GM12878 (cell line): ENCODE measurements at regions not wholly inside any gene's neighbourhood (a gene's known extent, or its start where the extent isn't known, plus 50 kb on each side); places are given as distances from the start of the nearest gene placed in this dataset.

Experiments used
- ATAC-seq: fragments of 200-7000 bp; cut with Tn5 transposase; 3 replicates; pipeline ENCODE4 v1.9.1; 2020; ENCODE audit warnings: mild to moderate bottlenecking, moderate library complexity
- BruUV-seq: library from RNA; stranded (reverse); fragments of 400-500 nt; replicated peaks from 2 replicates; lab custom pipeline; 2021; lab: Mats Ljungman, UMichigan
- CTCF ChIA-PET: fragments of 300-600 bp; sonication (Branson Sonifier 250); formaldehyde crosslinking; extraction: SDS; loops from one replicate; lab custom pipeline; 2021; ENCODE audit warnings: inconsistent platforms; lab: Yijun Ruan, JAX
- POLR2A ChIA-PET: fragments of 350-600 bp; formaldehyde crosslinking; extraction: SDS; loops from one replicate; lab custom pipeline; 2021; ENCODE audit warnings: inconsistent platforms; lab: Charles Lee
- RAD21 ChIA-PET: fragments of 300-600 bp; sonication (Branson Sonifier 250); formaldehyde crosslinking; loops from one replicate; lab custom pipeline; 2023; ENCODE audit warnings: antibody characterized with exemption; ENCODE audit not compliant: unreplicated experiment; lab: Charles Lee
- SMC1A ChIA-PET: fragments of 300-600 bp; sonication (Branson Sonifier 250); formaldehyde crosslinking; loops from one replicate; lab custom pipeline; 2023; ENCODE audit not compliant: unreplicated experiment, uncharacterized antibody; lab: Charles Lee
- DNase-seq: peaks from one replicate; pipeline ENCODE4 v3.0.0-alpha.2; 2011; ENCODE audit warnings: low read depth, low spot score
- FAIRE-seq: peaks from 3 replicates; lab custom pipeline; 2011; peaks lifted over from hg19 to GRCh38; lab: Jason Lieb, UNC
- H2AFZ ChIP-seq: 2 replicates; pipeline ENCODE4 v1.6.0; 2011; ENCODE audit warnings: low read depth, low read length, control low read depth; ENCODE audit not compliant: control insufficient read depth
- H3K27ac ChIP-seq: 2 replicates; pipeline ENCODE4 v1.5.1; 2011; ENCODE audit warnings: control low read depth; ENCODE audit not compliant: control insufficient read depth, insufficient read depth
- H3K27me3 ChIP-seq, 2 experiments: replicated peaks in 1 of 2; 2 replicates each; pipeline versions ENCODE4 v1.6.0 to v1.6.1; 2011; ENCODE audit warnings: low read length in 1 of 2; ENCODE audit not compliant: control insufficient read depth in 2 of 2, insufficient read depth in 2 of 2
- H3K36me3 ChIP-seq, 2 experiments: 2 replicates each; pipeline ENCODE4 v1.5.1; 2011; ENCODE audit warnings: low read length in 1 of 2; ENCODE audit not compliant: control insufficient read depth in 2 of 2, insufficient read depth in 2 of 2
- H3K4me1 ChIP-seq: 2 replicates; pipeline ENCODE4 v1.6.1; 2011; ENCODE audit warnings: mild to moderate bottlenecking, low read length, moderate library complexity, mixed read lengths; ENCODE audit not compliant: control insufficient read depth, insufficient read depth
- H3K4me2 ChIP-seq: 2 replicates; pipeline ENCODE4 v1.6.0; 2011; ENCODE audit warnings: control low read depth; ENCODE audit not compliant: control insufficient read depth, insufficient read depth
- H3K4me3 ChIP-seq: fragments of 200-600 bp; sonication (generic); 2 replicates; pipeline ENCODE4 v1.5.1; 2016
- H3K79me2 ChIP-seq: 2 replicates; pipeline ENCODE4 v1.6.0; 2011; ENCODE audit warnings: low read length; ENCODE audit not compliant: control insufficient read depth, insufficient read depth
- H3K9ac ChIP-seq: 2 replicates; pipeline ENCODE4 v1.8.0; 2011; ENCODE audit warnings: low read length, control low read depth, mixed read lengths; ENCODE audit not compliant: control insufficient read depth, insufficient read depth
- H3K9me3 ChIP-seq: replicated peaks from 3 replicates; pipeline ENCODE4 v1.5.1; 2011; ENCODE audit warnings: mild to moderate bottlenecking, low read length; ENCODE audit not compliant: control insufficient read depth, insufficient read depth
- H4K20me1 ChIP-seq: 2 replicates; pipeline ENCODE4 v1.6.0; 2011; ENCODE audit not compliant: control insufficient read depth, insufficient read depth
- BCL11A ChIP-seq: IDR thresholded peaks from 2 replicates; pipeline ENCODE4 v1.6.1; 2011; ENCODE audit warnings: low read depth, low read length
- CHD1 ChIP-seq: IDR thresholded peaks from 2 replicates; pipeline ENCODE4 v1.6.1; 2012; ENCODE audit warnings: low read depth, low read length, improper control_type of control experiment
- GATAD2B ChIP-seq: fragments of 450-650 bp; conservative IDR thresholded peaks from 2 replicates; pipeline ENCODE4 v1.6.1; 2017; ENCODE audit warnings: low read depth, mild to moderate bottlenecking, moderate library complexity
- KLF5 ChIP-seq: fragments of 450-650 bp; IDR thresholded peaks from 2 replicates; pipeline ENCODE4 v1.6.1; 2014; ENCODE audit warnings: mild to moderate bottlenecking; ENCODE audit not compliant: partially characterized antibody
- MYC ChIP-seq: IDR thresholded peaks from 2 replicates; pipeline ENCODE4 v1.6.1; 2011; ENCODE audit warnings: mild to moderate bottlenecking, low read length, moderate library complexity, inconsistent platforms; ENCODE audit not compliant: insufficient read depth, insufficient replicate concordance, insufficient read length, severe bottlenecking
- NR2C2 ChIP-seq: IDR thresholded peaks from 2 replicates; pipeline ENCODE4 v1.6.1; 2011; ENCODE audit warnings: borderline replicate concordance, low read depth; ENCODE audit not compliant: control insufficient read depth, insufficient read length
- SPI1 ChIP-seq: IDR thresholded peaks from 2 replicates; pipeline ENCODE4 v1.6.1; 2011; ENCODE audit warnings: low read depth, mild to moderate bottlenecking, low read length, moderate library complexity, borderline replicate concordance; ENCODE audit not compliant: insufficient read depth
- YY1 ChIP-seq: IDR thresholded peaks from 2 replicates; pipeline ENCODE4 v1.6.1; 2011; ENCODE audit warnings: low read depth, mild to moderate bottlenecking, low read length
- ZNF217 ChIP-seq: fragments of 450-650 bp; IDR thresholded peaks from 2 replicates; pipeline ENCODE4 v1.6.1; 2017; ENCODE audit warnings: antibody characterized with exemption, mild to moderate bottlenecking
- ZNF274 ChIP-seq: IDR thresholded peaks from one replicate; pipeline ENCODE4 v1.8.0; 2011; ENCODE audit not compliant: insufficient read length, insufficient read depth
- WGBS: methylation state at CpG from one replicate; pipeline ENCODE4 v1.1.6; 2016; ENCODE audit warnings: low lambda C conversion rate; ENCODE audit not compliant: insufficient replicate concordance, insufficient coverage; ENCODE audit errors: missing lambda C conversion rate; 5-methylcytosine and 5-hydroxymethylcytosine counted together
- in situ Hi-C: fragments of 300-500 bp; cut with MboI; formaldehyde crosslinking; loops from 9 replicates; pipeline ENCODE4 v1.14.3; 2018; ENCODE audit warnings: mixed read lengths
- intact Hi-C: fragments of 100-400 bp; cut with micrococcal nuclease; formaldehyde crosslinking; loops from one replicate; pipeline ENCODE4 v1.14.2; 2022; ENCODE audit not compliant: unreplicated experiment
- TF ChIP-seq, protein P1 (sequence below): fragments of 150-350 bp; IDR thresholded peaks from 2 replicates; pipeline ENCODE4 v1.6.1; 2016; ENCODE audit warnings: low read depth, low read length
- TF ChIP-seq, protein P2 (sequence below), 3 experiments: IDR thresholded peaks in 2 of 3; conservative IDR thresholded peaks in 1 of 3; 2 replicates each; pipeline ENCODE4 v1.5.1; 2011; ENCODE audit warnings: low read depth in 3 of 3, low read length in 3 of 3, mild to moderate bottlenecking in 3 of 3, control low read depth in 2 of 3, moderate library complexity in 2 of 3, inconsistent platforms in 1 of 3, mixed read lengths in 1 of 3; ENCODE audit not compliant: control insufficient read depth in 2 of 3, insufficient read depth in 1 of 3; ENCODE audit errors: extremely low read depth in 1 of 3
- TF ChIP-seq, protein P3 (sequence below): IDR thresholded peaks from 2 replicates; pipeline ENCODE4 v1.6.1; 2011; ENCODE audit warnings: borderline replicate concordance, low read depth, mild to moderate bottlenecking, moderate library complexity, low read length; ENCODE audit not compliant: insufficient read depth, poor library complexity, severe bottlenecking

- no peaks in the 10 kb centered on the region for H3K79me2 ChIP-seq
- no TSS peak for BruUV-seq
- SMC1A ChIA-PET = no interaction called here
- H2AFZ ChIP-seq = no peak overlapping the region
- DNase-seq = no peak
- CTCF ChIA-PET = interaction anchor here (0.5 kb wide), 1 partner anchor 592 kb away, joined by 3 read pairs; no protein-coding TSS in a partner anchor
- H3K27ac ChIP-seq = no peak overlapping the region
- H3K27me3 ChIP-seq = peaks cover 2% of the 10 kb centered on the region in 2 experiments; a peak in 2 of 4 replicates
- TF ChIP-seq SPI1 (no peak), BCL11A (no peak), NR2C2 (no peak), CHD1 (no peak), KLF5 (no peak), YY1 (no peak), ZNF217 (no peak), GATAD2B (no peak), ZNF274 (no peak), MYC (no peak)
- TF ChIP-seq, protein P1, sequence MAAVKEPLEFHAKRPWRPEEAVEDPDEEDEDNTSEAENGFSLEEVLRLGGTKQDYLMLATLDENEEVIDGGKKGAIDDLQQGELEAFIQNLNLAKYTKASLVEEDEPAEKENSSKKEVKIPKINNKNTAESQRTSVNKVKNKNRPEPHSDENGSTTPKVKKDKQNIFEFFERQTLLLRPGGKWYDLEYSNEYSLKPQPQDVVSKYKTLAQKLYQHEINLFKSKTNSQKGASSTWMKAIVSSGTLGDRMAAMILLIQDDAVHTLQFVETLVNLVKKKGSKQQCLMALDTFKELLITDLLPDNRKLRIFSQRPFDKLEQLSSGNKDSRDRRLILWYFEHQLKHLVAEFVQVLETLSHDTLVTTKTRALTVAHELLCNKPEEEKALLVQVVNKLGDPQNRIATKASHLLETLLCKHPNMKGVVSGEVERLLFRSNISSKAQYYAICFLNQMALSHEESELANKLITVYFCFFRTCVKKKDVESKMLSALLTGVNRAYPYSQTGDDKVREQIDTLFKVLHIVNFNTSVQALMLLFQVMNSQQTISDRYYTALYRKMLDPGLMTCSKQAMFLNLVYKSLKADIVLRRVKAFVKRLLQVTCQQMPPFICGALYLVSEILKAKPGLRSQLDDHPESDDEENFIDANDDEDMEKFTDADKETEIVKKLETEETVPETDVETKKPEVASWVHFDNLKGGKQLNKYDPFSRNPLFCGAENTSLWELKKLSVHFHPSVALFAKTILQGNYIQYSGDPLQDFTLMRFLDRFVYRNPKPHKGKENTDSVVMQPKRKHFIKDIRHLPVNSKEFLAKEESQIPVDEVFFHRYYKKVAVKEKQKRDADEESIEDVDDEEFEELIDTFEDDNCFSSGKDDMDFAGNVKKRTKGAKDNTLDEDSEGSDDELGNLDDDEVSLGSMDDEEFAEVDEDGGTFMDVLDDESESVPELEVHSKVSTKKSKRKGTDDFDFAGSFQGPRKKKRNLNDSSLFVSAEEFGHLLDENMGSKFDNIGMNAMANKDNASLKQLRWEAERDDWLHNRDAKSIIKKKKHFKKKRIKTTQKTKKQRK = no peak
- TF ChIP-seq, protein P2, sequence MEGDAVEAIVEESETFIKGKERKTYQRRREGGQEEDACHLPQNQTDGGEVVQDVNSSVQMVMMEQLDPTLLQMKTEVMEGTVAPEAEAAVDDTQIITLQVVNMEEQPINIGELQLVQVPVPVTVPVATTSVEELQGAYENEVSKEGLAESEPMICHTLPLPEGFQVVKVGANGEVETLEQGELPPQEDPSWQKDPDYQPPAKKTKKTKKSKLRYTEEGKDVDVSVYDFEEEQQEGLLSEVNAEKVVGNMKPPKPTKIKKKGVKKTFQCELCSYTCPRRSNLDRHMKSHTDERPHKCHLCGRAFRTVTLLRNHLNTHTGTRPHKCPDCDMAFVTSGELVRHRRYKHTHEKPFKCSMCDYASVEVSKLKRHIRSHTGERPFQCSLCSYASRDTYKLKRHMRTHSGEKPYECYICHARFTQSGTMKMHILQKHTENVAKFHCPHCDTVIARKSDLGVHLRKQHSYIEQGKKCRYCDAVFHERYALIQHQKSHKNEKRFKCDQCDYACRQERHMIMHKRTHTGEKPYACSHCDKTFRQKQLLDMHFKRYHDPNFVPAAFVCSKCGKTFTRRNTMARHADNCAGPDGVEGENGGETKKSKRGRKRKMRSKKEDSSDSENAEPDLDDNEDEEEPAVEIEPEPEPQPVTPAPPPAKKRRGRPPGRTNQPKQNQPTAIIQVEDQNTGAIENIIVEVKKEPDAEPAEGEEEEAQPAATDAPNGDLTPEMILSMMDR (IDR thresholded peaks at IDR 0.05 in 2 of 3, conservative IDR thresholded peaks at IDR 0.05 in 1 of 3; ENCODE audit: control insufficient read depth in 2 of 3, extremely low read depth in 1 of 3, insufficient read depth in 1 of 3, low read depth in 3 of 3, low read length in 3 of 3) = no peak
- TF ChIP-seq, protein P3, sequence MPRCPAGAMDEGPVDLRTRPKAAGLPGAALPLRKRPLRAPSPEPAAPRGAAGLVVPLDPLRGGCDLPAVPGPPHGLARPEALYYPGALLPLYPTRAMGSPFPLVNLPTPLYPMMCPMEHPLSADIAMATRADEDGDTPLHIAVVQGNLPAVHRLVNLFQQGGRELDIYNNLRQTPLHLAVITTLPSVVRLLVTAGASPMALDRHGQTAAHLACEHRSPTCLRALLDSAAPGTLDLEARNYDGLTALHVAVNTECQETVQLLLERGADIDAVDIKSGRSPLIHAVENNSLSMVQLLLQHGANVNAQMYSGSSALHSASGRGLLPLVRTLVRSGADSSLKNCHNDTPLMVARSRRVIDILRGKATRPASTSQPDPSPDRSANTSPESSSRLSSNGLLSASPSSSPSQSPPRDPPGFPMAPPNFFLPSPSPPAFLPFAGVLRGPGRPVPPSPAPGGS = no peak
- 7% methylated on average over 3 of the region's 3 CpGs for WGBS
- POLR2A ChIA-PET = no interaction called here
- intact Hi-C loops (no loop called here), in situ Hi-C loops (no loop called here)
- no peak overlapping the region for H3K4me3 ChIP-seq
- no peak for ATAC-seq
- H3K4me2 ChIP-seq = no peak overlapping the region
- no peaks in the 10 kb centered on the region for H3K9me3 ChIP-seq
- H3K36me3 ChIP-seq = no peaks in the 10 kb centered on the region
- RAD21 ChIA-PET = no interaction called here
- no peak for FAIRE-seq
- H3K4me1 ChIP-seq = no peaks in the 10 kb centered on the region
- H3K9ac ChIP-seq = no peak overlapping the region
- H4K20me1 ChIP-seq = no peaks in the 10 kb centered on the region
These were observed 92.0 kb downstream of the SPP2 start for GRCh38 chr2:234142530-234142929.
